Caco-2 (cell line): ENCODE measurements at regions not wholly inside any gene's neighbourhood (a gene's known extent, or its start where the extent isn't known, plus 50 kb on each side); places are given as distances from the start of the nearest gene placed in this dataset.

ENCODE experiments used
- BruUV-seq: library from RNA; stranded (reverse); fragments of 400-500 nt; replicated peaks from 2 replicates; lab custom pipeline; 2021; lab: Mats Ljungman, UMichigan
- CTCF ChIA-PET: fragments of 300-600 bp; sonication (Branson Sonifier 250); formaldehyde crosslinking; loops from one replicate; lab custom pipeline; 2022; ENCODE audit warnings: antibody characterized with exemption; lab: Charles Lee
- POLR2A ChIA-PET: fragments of 300-600 bp; sonication (Branson Sonifier 250); formaldehyde crosslinking; loops from one replicate; lab custom pipeline; 2022; ENCODE audit warnings: antibody characterized with exemption; lab: Charles Lee
- DNase-seq, 2 experiments: peaks; one replicate each; pipeline versions ENCODE4 v3.0.0 to v3.0.0-alpha.2; 2020 to 2022
- H3K27me3 ChIP-seq: replicated peaks from 2 replicates; pipeline ENCODE4 v1.6.0; 2011; ENCODE audit warnings: low read length; ENCODE audit not compliant: control insufficient read depth, insufficient read depth
- H3K36me3 ChIP-seq: 2 replicates; pipeline ENCODE4 v1.5.1; 2011; ENCODE audit warnings: low read length; ENCODE audit not compliant: control insufficient read depth, insufficient read depth
- H3K4me1 ChIP-seq: fragments of 250-450 bp; sonication (Bioruptor Pico); 2 replicates; pipeline ENCODE4 v1.5.1; 2020; ENCODE audit warnings: mild to moderate bottlenecking
- H3K4me3 ChIP-seq: 2 replicates; pipeline ENCODE4 v1.5.1; 2011; ENCODE audit warnings: low read depth, mild to moderate bottlenecking, control low read depth, low read length
- H3K9me3 ChIP-seq: fragments of 250-450 bp; sonication (Bioruptor Pico); 2 replicates; pipeline ENCODE4 v1.5.1; 2020; ENCODE audit warnings: mild to moderate bottlenecking, moderate library complexity
- H3K27ac Mint-ChIP-seq: one replicate; pipeline ENCODE4 v1.8.0; 2022; ENCODE audit warnings: mixed read lengths; ENCODE audit not compliant: unreplicated experiment
- H3K27me3 Mint-ChIP-seq: one replicate; pipeline ENCODE4 v1.8.0; 2022; ENCODE audit warnings: mixed read lengths; ENCODE audit not compliant: insufficient read depth, unreplicated experiment
- H3K36me3 Mint-ChIP-seq: one replicate; pipeline ENCODE4 v1.8.0; 2022; ENCODE audit warnings: mild to moderate bottlenecking, mixed read lengths; ENCODE audit not compliant: insufficient read depth, unreplicated experiment
- H3K4me1 Mint-ChIP-seq: one replicate; pipeline ENCODE4 v1.8.0; 2022; ENCODE audit warnings: low read depth, mixed read lengths; ENCODE audit not compliant: unreplicated experiment
- H3K4me3 Mint-ChIP-seq: one replicate; pipeline ENCODE4 v1.8.0; 2022; ENCODE audit warnings: mild to moderate bottlenecking, moderate library complexity, mixed read lengths; ENCODE audit not compliant: unreplicated experiment
- H3K9me3 Mint-ChIP-seq: one replicate; pipeline ENCODE4 v1.8.0; 2022; ENCODE audit warnings: mixed read lengths; ENCODE audit not compliant: unreplicated experiment
- intact Hi-C: fragments of 100-400 bp; cut with micrococcal nuclease; formaldehyde crosslinking; loops from one replicate; pipeline ENCODE4 v1.10.0; 2022; ENCODE audit not compliant: unreplicated experiment
- TF ChIP-seq, protein P1 (sequence below), 2 experiments: fragments of 200-600 bp in 1 of 2; IDR thresholded peaks; 1 replicate in 1 of 2; 2 replicates in 1 of 2; pipeline versions ENCODE4 v1.5.1 to v1.8.0; 2011 to 2022; ENCODE audit warnings: antibody characterized with exemption in 1 of 2, control low read depth in 1 of 2, inconsistent platforms in 1 of 2, low read depth in 1 of 2, low read length in 1 of 2, mild to moderate bottlenecking in 1 of 2, moderate library complexity in 1 of 2; ENCODE audit not compliant: insufficient read depth in 1 of 2, severe bottlenecking in 1 of 2, unreplicated experiment in 1 of 2

DNA sequence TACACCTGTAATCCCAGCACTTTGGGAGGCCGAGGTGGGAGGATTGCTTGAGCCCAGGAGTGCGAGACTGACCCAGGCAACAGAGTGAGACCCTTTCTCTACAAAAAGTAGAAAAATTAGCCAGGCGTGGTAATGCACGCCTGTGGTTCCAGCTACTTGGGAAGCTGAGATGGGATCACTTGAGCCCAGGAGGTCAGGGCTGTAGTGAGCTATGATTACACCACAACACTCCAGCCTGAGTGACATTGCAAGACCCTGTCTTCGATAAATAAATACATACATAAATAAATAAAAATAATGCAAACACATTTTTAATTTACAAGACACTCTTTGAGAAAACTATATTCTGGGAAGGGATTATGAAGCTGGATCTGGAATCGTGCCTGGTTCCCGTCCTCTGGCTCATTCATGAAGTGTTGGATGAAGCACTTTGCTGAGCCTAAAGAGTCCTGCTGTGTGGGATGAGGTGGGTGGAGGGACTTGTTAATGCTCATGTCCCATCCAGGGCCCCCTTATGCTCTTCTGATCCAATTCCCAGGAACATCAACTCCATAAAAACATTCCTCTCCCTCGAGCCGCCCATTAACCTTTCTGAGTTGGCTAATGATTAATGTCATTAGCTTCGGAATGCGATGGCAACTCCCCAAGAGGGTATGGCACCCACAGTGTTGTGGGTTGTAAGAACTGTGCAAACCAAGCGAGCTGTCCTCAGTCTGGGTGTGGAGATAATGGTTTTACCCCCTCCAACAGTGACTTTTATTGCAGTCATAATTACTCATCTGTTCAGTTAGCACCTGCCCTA, 236.3 kb downstream of the BAMBI start:
- no peaks in the 10 kb centered on the region for H3K27me3 Mint-ChIP-seq
- TF ChIP-seq, protein P1, sequence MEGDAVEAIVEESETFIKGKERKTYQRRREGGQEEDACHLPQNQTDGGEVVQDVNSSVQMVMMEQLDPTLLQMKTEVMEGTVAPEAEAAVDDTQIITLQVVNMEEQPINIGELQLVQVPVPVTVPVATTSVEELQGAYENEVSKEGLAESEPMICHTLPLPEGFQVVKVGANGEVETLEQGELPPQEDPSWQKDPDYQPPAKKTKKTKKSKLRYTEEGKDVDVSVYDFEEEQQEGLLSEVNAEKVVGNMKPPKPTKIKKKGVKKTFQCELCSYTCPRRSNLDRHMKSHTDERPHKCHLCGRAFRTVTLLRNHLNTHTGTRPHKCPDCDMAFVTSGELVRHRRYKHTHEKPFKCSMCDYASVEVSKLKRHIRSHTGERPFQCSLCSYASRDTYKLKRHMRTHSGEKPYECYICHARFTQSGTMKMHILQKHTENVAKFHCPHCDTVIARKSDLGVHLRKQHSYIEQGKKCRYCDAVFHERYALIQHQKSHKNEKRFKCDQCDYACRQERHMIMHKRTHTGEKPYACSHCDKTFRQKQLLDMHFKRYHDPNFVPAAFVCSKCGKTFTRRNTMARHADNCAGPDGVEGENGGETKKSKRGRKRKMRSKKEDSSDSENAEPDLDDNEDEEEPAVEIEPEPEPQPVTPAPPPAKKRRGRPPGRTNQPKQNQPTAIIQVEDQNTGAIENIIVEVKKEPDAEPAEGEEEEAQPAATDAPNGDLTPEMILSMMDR (IDR thresholded peaks at IDR 0.05; ENCODE audit: insufficient read depth in 1 of 2, low read depth in 1 of 2, low read length in 1 of 2, severe bottlenecking in 1 of 2, unreplicated experiment in 1 of 2): no peak
- no peaks in the 10 kb centered on the region for H3K27me3 ChIP-seq
- ChIA-PET POLR2A (interaction anchor here (0.6 kb wide), 1 partner anchor 31 kb away, joined by 3 read pairs; no protein-coding TSS in a partner anchor), CTCF (interaction anchor here (0.5 to 1.1 kb wide), 3 partner anchors 9 to 250 kb away, joined by 3 read pairs; no protein-coding TSS in a partner anchor)
- peak overlapping the region; percentile 83 for H3K27ac Mint-ChIP-seq
- peaks cover 41% of the 10 kb centered on the region for H3K4me1 ChIP-seq
- no peaks in the 10 kb centered on the region for H3K9me3 Mint-ChIP-seq
- H3K4me3 ChIP-seq: no peak overlapping the region
- peaks cover 45% of the 10 kb centered on the region for H3K4me1 Mint-ChIP-seq
- H3K36me3 Mint-ChIP-seq: peaks cover 14% of the 10 kb centered on the region
- DNase-seq: peak; percentile 70 to 89
- intact Hi-C loops: loop anchor here (1.0 kb wide), 1 partner anchor 29 kb away; no protein-coding TSS in a partner anchor
- no peaks in the 10 kb centered on the region for H3K36me3 ChIP-seq
- H3K4me3 Mint-ChIP-seq: peak overlapping the region; percentile 25
- no peaks in the 10 kb centered on the region for H3K9me3 ChIP-seq
- BruUV-seq: TSS peak; percentile 55

- H3K36me3 ChIP-seq: no peaks in the 10 kb centered on the region
- H3K27me3 Mint-ChIP-seq: no peaks in the 10 kb centered on the region
- no peak overlapping the region for H3K4me3 ChIP-seq
- peaks cover 45% of the 10 kb centered on the region for H3K4me1 Mint-ChIP-seq
- H3K9me3 ChIP-seq: no peaks in the 10 kb centered on the region
- no peak overlapping the region for H3K4me3 Mint-ChIP-seq
- POLR2A ChIA-PET: no interaction called here
- no peaks in the 10 kb centered on the region for H3K27me3 ChIP-seq
- CTCF ChIA-PET: interaction anchor here (1.0 to 1.1 kb wide), 2 partner anchors 24 to 75 kb away, joined by 3 read pairs; no protein-coding TSS in a partner anchor
- no peak for DNase-seq
- H3K36me3 Mint-ChIP-seq: peaks cover 14% of the 10 kb centered on the region
- H3K27ac Mint-ChIP-seq: peak overlapping the region; percentile 83
- TF ChIP-seq, protein P1 (IDR thresholded peaks at IDR 0.05; ENCODE audit: insufficient read depth in 1 of 2, low read depth in 1 of 2, low read length in 1 of 2, severe bottlenecking in 1 of 2, unreplicated experiment in 1 of 2): no peak
- no TSS peak for BruUV-seq
- intact Hi-C loops: loop anchor here (1.0 kb wide), 1 partner anchor 30 kb away; no protein-coding TSS in a partner anchor
- H3K9me3 Mint-ChIP-seq: no peaks in the 10 kb centered on the region
- H3K4me1 ChIP-seq: peaks cover 41% of the 10 kb centered on the region
These were observed 237.4 kb downstream of the BAMBI start for GRCh38 chr10:28914701-28915100.

- H3K4me1 ChIP-seq: peaks cover 41% of the 10 kb centered on the region
- POLR2A ChIA-PET: interaction anchor here (1.3 kb wide), 1 partner anchor 23 kb away, joined by 9 read pairs; no protein-coding TSS in a partner anchor
- TF ChIP-seq, protein P1 (IDR thresholded peaks at IDR 0.05; ENCODE audit: insufficient read depth in 1 of 2, low read depth in 1 of 2, low read length in 1 of 2, severe bottlenecking in 1 of 2, unreplicated experiment in 1 of 2): no peak
- H3K9me3 ChIP-seq: no peaks in the 10 kb centered on the region
- no peaks in the 10 kb centered on the region for H3K36me3 ChIP-seq
- Mint-ChIP-seq H3K27ac (peak overlapping the region; percentile 80), H3K36me3 (peaks cover 14% of the 10 kb centered on the region), H3K4me3 (peak overlapping the region; percentile 60), H3K4me1 (peaks cover 45% of the 10 kb centered on the region), H3K9me3 (no peaks in the 10 kb centered on the region), H3K27me3 (no peaks in the 10 kb centered on the region)
- intact Hi-C loops: loop anchor here (1.0 kb wide), 2 partner anchors 10 to 23 kb away; no protein-coding TSS in a partner anchor
- BruUV-seq: no TSS peak
- CTCF ChIA-PET: interaction anchor here (0.7 to 1.5 kb wide), 6 partner anchors 12 to 252 kb away, joined by 3 to 9 read pairs (median 3); partner anchors contain the start of gene BAMBI
- DNase-seq: peak; percentile 63 to 71
- H3K27me3 ChIP-seq: no peaks in the 10 kb centered on the region
- H3K4me3 ChIP-seq: no peak overlapping the region
These were observed 238.8 kb downstream of the BAMBI start for GRCh38 chr10:28915989-28916588.
